ENCODE measurements at regions not wholly inside any gene's neighbourhood (a gene's known extent, or its start where the extent isn't known, plus 50 kb on each side); places are given as distances from the start of the nearest gene placed in this dataset.

GRCh38 chr12:24138041-24138440 lies 188.6 kb upstream of the SOX5 start:
- TF ChIP-seq CTCF (IDR thresholded peaks at IDR 0.05) (no peak), POLR2A (IDR thresholded peaks at IDR 0.05) (no peak)
